Common myeloid progenitor, CD34-positive (primary cell): ENCODE measurements at regions not wholly inside any gene's neighbourhood (a gene's known extent, or its start where the extent isn't known, plus 50 kb on each side); places are given as distances from the start of the nearest gene placed in this dataset.

Experiments used
- CTCF ChIA-PET: fragments of 350-600 bp; sonication (Branson Sonifier 250); formaldehyde crosslinking; loops from one replicate; lab custom pipeline; 2021; ENCODE audit warnings: antibody characterized with exemption; lab: Charles Lee
- POLR2A ChIA-PET: fragments of 350-600 bp; sonication (Branson Sonifier 250); formaldehyde crosslinking; loops from one replicate; lab custom pipeline; 2021; ENCODE audit warnings: antibody characterized with exemption; lab: Charles Lee
- DNase-seq, 3 donors: peaks; one replicate each; pipeline versions ENCODE4 v3.0.0 to v3.0.0-alpha.2; 2013
- H3K27ac ChIP-seq, 2 experiments: 1 replicate in 1 of 2; 2 replicates in 1 of 2; pipeline ENCODE4 v1.7.0; 2013; ENCODE audit warnings: inconsistent platforms in 2 of 2, low read length in 2 of 2, mild to moderate bottlenecking in 2 of 2, low read depth in 1 of 2, moderate library complexity in 1 of 2; ENCODE audit not compliant: severe bottlenecking in 2 of 2, insufficient read depth in 1 of 2, poor library complexity in 1 of 2
- H3K27me3 ChIP-seq, 5 experiments: replicated peaks in 2 of 5; 1 replicate in 3 of 5; 2 replicates in 2 of 5; pipeline versions ENCODE4 v1.6.1 to v1.7.0; 2013; ENCODE audit warnings: low read length in 4 of 5, mild to moderate bottlenecking in 2 of 5, moderate library complexity in 2 of 5, inconsistent platforms in 1 of 5; ENCODE audit not compliant: insufficient read depth in 5 of 5, control insufficient read depth in 4 of 5
- H3K36me3 ChIP-seq, 4 experiments: 1 replicate in 2 of 4; 2 replicates in 2 of 4; pipeline versions ENCODE4 v1.6.1 to v1.7.0; 2013; ENCODE audit warnings: low read length in 3 of 4, control low read depth in 1 of 4, mild to moderate bottlenecking in 1 of 4; ENCODE audit not compliant: control insufficient read depth in 4 of 4, insufficient read depth in 4 of 4
- H3K4me1 ChIP-seq, 4 experiments: 1 replicate in 3 of 4; 2 replicates in 1 of 4; pipeline versions ENCODE4 v1.6.1 to v1.7.1; 2013; ENCODE audit warnings: low read length in 3 of 4, mild to moderate bottlenecking in 3 of 4, control low read depth in 1 of 4, inconsistent platforms in 1 of 4, moderate library complexity in 1 of 4; ENCODE audit not compliant: control insufficient read depth in 4 of 4, insufficient read depth in 4 of 4; ENCODE audit errors: control extremely low read depth in 1 of 4
- H3K4me3 ChIP-seq, 7 experiments: 1 replicate in 4 of 7; 2 replicates in 3 of 7; pipeline versions ENCODE4 v1.5.1 to v1.7.0; 2013; ENCODE audit warnings: mild to moderate bottlenecking in 7 of 7, low read length in 6 of 7, moderate library complexity in 6 of 7, inconsistent platforms in 2 of 7, low read depth in 2 of 7, control low read depth in 1 of 7; ENCODE audit not compliant: insufficient read depth in 4 of 7, control insufficient read depth in 1 of 7; ENCODE audit errors: extremely low read depth in 1 of 7
- H3K9me3 ChIP-seq, 5 experiments: 1 replicate in 4 of 5; 2 replicates in 1 of 5; pipeline versions ENCODE4 v1.6.1 to v1.7.1; 2013; ENCODE audit warnings: low read length in 4 of 5, mild to moderate bottlenecking in 2 of 5, inconsistent platforms in 1 of 5, low read depth in 1 of 5, moderate library complexity in 1 of 5; ENCODE audit not compliant: control insufficient read depth in 4 of 5, insufficient read depth in 2 of 5; ENCODE audit errors: control extremely low read depth in 1 of 5
- WGBS: methylation state at CpG from one replicate; pipeline ENCODE4 v1.1.5; 2013; ENCODE audit not compliant: insufficient coverage; 5-methylcytosine and 5-hydroxymethylcytosine counted together

GRCh38 chr6:105492706-105493673, 90.1 kb upstream of the PREP start:
- Histone ChIP-seq H3K27me3 (no peaks in the 10 kb centered on the region), H3K4me3 (no peak overlapping the region), H3K36me3 (no peaks in the 10 kb centered on the region), H3K27ac (no peak overlapping the region), H3K4me1 (no peaks in the 10 kb centered on the region), H3K9me3 (no peaks in the 10 kb centered on the region)
- no peak for DNase-seq
- CTCF ChIA-PET, result interaction anchor here (0.6 to 1.0 kb wide), 2 partner anchors 11 to 1631 kb away, joined by 3 read pairs; no protein-coding TSS in a partner anchor
- POLR2A ChIA-PET, result no interaction called here

- no peaks in the 10 kb centered on the region for H3K27me3 ChIP-seq
- peaks cover 0 to 3% (median 0%) of the 10 kb centered on the region in 4 experiments for H3K4me1 ChIP-seq
- POLR2A ChIA-PET, result no interaction called here
- no peaks in the 10 kb centered on the region for H3K9me3 ChIP-seq
- no peak overlapping the region for H3K27ac ChIP-seq
- H3K4me3 ChIP-seq, result no peak overlapping the region
- H3K36me3 ChIP-seq, result no peaks in the 10 kb centered on the region
- no peak for DNase-seq
- no CpG with 5 or more reads among the region's 2 CpGs for WGBS
- CTCF ChIA-PET, result interaction anchor here (1.0 to 1.7 kb wide), 3 partner anchors 15 to 847 kb away, joined by 3 to 4 read pairs (median 3); no protein-coding TSS in a partner anchor
Observed at GRCh38 chr6:105489216-105489530, 86.3 kb upstream of the PREP start.

GRCh38 chr6:105488516-105489215, 85.8 kb upstream of the PREP start:
- Histone ChIP-seq H3K4me1 (peaks cover 0 to 3% (median 0%) of the 10 kb centered on the region in 4 experiments), H3K9me3 (no peaks in the 10 kb centered on the region), H3K27me3 (no peaks in the 10 kb centered on the region), H3K27ac (no peak overlapping the region), H3K4me3 (no peak overlapping the region), H3K36me3 (no peaks in the 10 kb centered on the region)
- POLR2A ChIA-PET, result no interaction called here
- 79% methylated on average over 8 of the region's 8 CpGs for WGBS
- no peak for DNase-seq
- CTCF ChIA-PET, result interaction anchor here (1.0 to 1.7 kb wide), 3 partner anchors 14 to 847 kb away, joined by 3 to 4 read pairs (median 3); no protein-coding TSS in a partner anchor

- Histone ChIP-seq H3K9me3 (no peaks in the 10 kb centered on the region), H3K4me3 (no peak overlapping the region), H3K4me1 (peaks cover 2 to 8% (median 4%) of the 10 kb centered on the region in 4 experiments), H3K36me3 (no peaks in the 10 kb centered on the region), H3K27me3 (no peaks in the 10 kb centered on the region), H3K27ac (no peak overlapping the region)
- 92% methylated on average over 5 of the region's 9 CpGs for WGBS
- ChIA-PET POLR2A (interaction anchor here (0.6 kb wide), 1 partner anchor 819 kb away, joined by 4 read pairs; no protein-coding TSS in a partner anchor), CTCF (interaction anchor here (1.4 to 2.1 kb wide), 2 partner anchors 736 to 737 kb away, joined by 4 read pairs; no protein-coding TSS in a partner anchor)
- peak in 2 of 3 donors; percentile 10 to 13 for DNase-seq
Observed at GRCh38 chr6:105487040-105487790, 84.3 kb upstream of the PREP start.

GRCh38 chr6:105485456-105485855, 82.6 kb upstream of the PREP start:
- no peak overlapping the region for H3K4me3 ChIP-seq
- ChIA-PET CTCF (interaction anchor here (0.6 to 2.2 kb wide), 5 partner anchors 14 to 801 kb away, joined by 3 to 8 read pairs (median 4); no protein-coding TSS in a partner anchor), POLR2A (no interaction called here)
- H3K9me3 ChIP-seq, result no peaks in the 10 kb centered on the region
- no peak for DNase-seq
- no peak overlapping the region for H3K27ac ChIP-seq
- H3K36me3 ChIP-seq, result no peaks in the 10 kb centered on the region
- WGBS, result 93% methylated on average over 2 of the region's 5 CpGs
- peaks cover 3 to 15% (median 9%) of the 10 kb centered on the region in 4 experiments for H3K4me1 ChIP-seq
- no peaks in the 10 kb centered on the region for H3K27me3 ChIP-seq

- H3K4me1 ChIP-seq, result peaks cover 3 to 15% (median 9%) of the 10 kb centered on the region in 4 experiments
- no peak overlapping the region for H3K27ac ChIP-seq
- H3K4me3 ChIP-seq, result no peak overlapping the region
- 70% methylated on average over 4 of the region's 12 CpGs for WGBS
- no peaks in the 10 kb centered on the region for H3K27me3 ChIP-seq
- POLR2A ChIA-PET, result no interaction called here
- H3K36me3 ChIP-seq, result no peaks in the 10 kb centered on the region
- DNase-seq, result peak; percentile 29 to 56 (median 51)
- H3K9me3 ChIP-seq, result no peaks in the 10 kb centered on the region
- CTCF ChIA-PET, result interaction anchor here (0.6 to 2.2 kb wide), 6 partner anchors 15 to 802 kb away, joined by 3 to 8 read pairs (median 3); no protein-coding TSS in a partner anchor
Observed at GRCh38 chr6:105484238-105485161, 81.6 kb upstream of the PREP start.
